Activated CD4-positive, alpha-beta T cell treated with anti-CD3 and anti-CD28 coated beads, Interleukin-2, amount 10 ng/mL, durations not matched to agents 7 days and 5 days (primary cell): ENCODE measurements at regions not wholly inside any gene's neighbourhood (a gene's known extent, or its start where the extent isn't known, plus 50 kb on each side); places are given as distances from the start of the nearest gene placed in this dataset.

ENCODE experiments used
- CTCF ChIA-PET: fragments of 350-600 bp; sonication (Branson Sonifier 250); formaldehyde crosslinking; loops from one replicate; lab custom pipeline; 2021; ENCODE audit warnings: antibody characterized with exemption; lab: Charles Lee
- POLR2A ChIA-PET: fragments of 350-600 bp; sonication (Branson Sonifier 250); formaldehyde crosslinking; loops from one replicate; lab custom pipeline; 2021; ENCODE audit warnings: antibody characterized with exemption; lab: Charles Lee
- DNase-seq: peaks from one replicate; pipeline ENCODE4 v3.0.0-alpha.2; 2020
- H3K27ac Mint-ChIP-seq: one replicate; pipeline ENCODE4 v1.8.0; 2021; ENCODE audit warnings: mild to moderate bottlenecking, moderate library complexity, mixed read lengths
- H3K27me3 Mint-ChIP-seq: one replicate; pipeline ENCODE4 v1.8.0; 2021; ENCODE audit warnings: mixed read lengths
- H3K36me3 Mint-ChIP-seq: one replicate; pipeline ENCODE4 v1.8.0; 2021; ENCODE audit warnings: low read depth, mixed read lengths
- H3K4me1 Mint-ChIP-seq: one replicate; pipeline ENCODE4 v1.8.0; 2021; ENCODE audit warnings: mixed read lengths
- H3K4me3 Mint-ChIP-seq: one replicate; pipeline ENCODE4 v1.8.0; 2021; ENCODE audit warnings: mild to moderate bottlenecking, moderate library complexity, mixed read lengths
- H3K9me3 Mint-ChIP-seq: one replicate; pipeline ENCODE4 v1.8.0; 2021; ENCODE audit warnings: mixed read lengths

- ChIA-PET POLR2A (no interaction called here), CTCF (no interaction called here)
- H3K27me3 Mint-ChIP-seq = no peaks in the 10 kb centered on the region
- no peak for DNase-seq
- no peak overlapping the region for H3K4me3 Mint-ChIP-seq
- no peak overlapping the region for H3K27ac Mint-ChIP-seq
- H3K9me3 Mint-ChIP-seq = peaks cover 8% of the 10 kb centered on the region
- H3K36me3 Mint-ChIP-seq = no peaks in the 10 kb centered on the region
- H3K4me1 Mint-ChIP-seq = no peaks in the 10 kb centered on the region
Measured at GRCh38 chr5:3512361-3513095, 83.1 kb upstream of the IRX1 start.

GRCh38 chr5:3511934-3512333 is 83.7 kb upstream of the IRX1 start:
- H3K9me3 Mint-ChIP-seq = peaks cover 8% of the 10 kb centered on the region
- no peak for DNase-seq
- H3K36me3 Mint-ChIP-seq = no peaks in the 10 kb centered on the region
- no peak overlapping the region for H3K27ac Mint-ChIP-seq
- no peak overlapping the region for H3K4me3 Mint-ChIP-seq
- no peaks in the 10 kb centered on the region for H3K27me3 Mint-ChIP-seq
- ChIA-PET POLR2A (no interaction called here), CTCF (no interaction called here)
- H3K4me1 Mint-ChIP-seq = no peaks in the 10 kb centered on the region

- H3K27ac Mint-ChIP-seq = no peak overlapping the region
- DNase-seq = no peak
- no peaks in the 10 kb centered on the region for H3K27me3 Mint-ChIP-seq
- peaks cover 8% of the 10 kb centered on the region for H3K9me3 Mint-ChIP-seq
- CTCF ChIA-PET = no interaction called here
- no peaks in the 10 kb centered on the region for H3K36me3 Mint-ChIP-seq
- POLR2A ChIA-PET = no interaction called here
- no peaks in the 10 kb centered on the region for H3K4me1 Mint-ChIP-seq
- no peak overlapping the region for H3K4me3 Mint-ChIP-seq
Measured at GRCh38 chr5:3511519-3511918, 84.1 kb upstream of the IRX1 start.

DNA sequence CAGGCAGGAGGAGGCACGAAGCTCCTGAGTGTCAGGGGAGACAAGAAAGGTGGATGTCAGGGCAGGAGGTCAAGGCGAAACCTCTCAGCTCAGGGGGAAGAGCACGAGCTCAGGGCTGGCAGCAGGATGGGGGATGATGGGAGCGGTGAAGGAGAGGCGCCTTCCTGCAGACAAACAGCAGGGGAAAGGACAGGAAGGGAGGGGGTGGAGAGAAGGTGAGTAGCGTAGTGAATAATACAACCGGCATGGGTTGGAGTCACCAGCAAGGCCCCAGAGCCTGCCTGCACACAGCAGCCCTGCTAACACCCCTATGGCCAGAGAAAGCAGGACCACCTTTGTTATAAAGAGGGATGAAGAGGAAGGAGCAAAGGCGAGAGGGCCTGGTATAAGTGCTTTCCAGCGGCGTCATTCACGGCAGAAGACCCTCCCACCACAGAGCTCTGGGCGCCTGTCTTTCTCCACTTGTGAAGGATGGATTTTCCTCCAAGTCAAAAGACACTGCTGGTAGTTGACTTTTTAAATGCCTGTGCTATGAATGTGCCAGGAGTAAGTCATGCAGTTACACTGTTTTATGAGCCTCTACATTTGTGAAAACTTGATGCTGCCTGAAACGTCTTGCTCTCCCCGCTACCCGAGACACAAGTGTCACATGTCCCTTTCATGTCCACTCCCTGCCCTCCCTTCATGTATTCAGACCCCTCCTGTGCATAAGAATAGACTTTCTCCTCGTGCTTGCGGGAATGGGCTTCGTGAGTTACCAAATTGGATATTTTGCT is 84.8 kb upstream of the IRX1 start:
- ChIA-PET POLR2A (no interaction called here), CTCF (no interaction called here)
- H3K4me3 Mint-ChIP-seq = no peak overlapping the region
- H3K36me3 Mint-ChIP-seq = no peaks in the 10 kb centered on the region
- H3K27ac Mint-ChIP-seq = no peak overlapping the region
- no peak for DNase-seq
- no peaks in the 10 kb centered on the region for H3K27me3 Mint-ChIP-seq
- peaks cover 8% of the 10 kb centered on the region for H3K9me3 Mint-ChIP-seq
- H3K4me1 Mint-ChIP-seq = no peaks in the 10 kb centered on the region

- Mint-ChIP-seq H3K4me3 (no peak overlapping the region), H3K9me3 (peaks cover 8% of the 10 kb centered on the region), H3K36me3 (no peaks in the 10 kb centered on the region), H3K4me1 (no peaks in the 10 kb centered on the region), H3K27me3 (no peaks in the 10 kb centered on the region), H3K27ac (no peak overlapping the region)
- CTCF ChIA-PET = no interaction called here
- DNase-seq = no peak
- POLR2A ChIA-PET = no interaction called here
Measured at GRCh38 chr5:3509290-3509689, 86.3 kb upstream of the IRX1 start.

DNA sequence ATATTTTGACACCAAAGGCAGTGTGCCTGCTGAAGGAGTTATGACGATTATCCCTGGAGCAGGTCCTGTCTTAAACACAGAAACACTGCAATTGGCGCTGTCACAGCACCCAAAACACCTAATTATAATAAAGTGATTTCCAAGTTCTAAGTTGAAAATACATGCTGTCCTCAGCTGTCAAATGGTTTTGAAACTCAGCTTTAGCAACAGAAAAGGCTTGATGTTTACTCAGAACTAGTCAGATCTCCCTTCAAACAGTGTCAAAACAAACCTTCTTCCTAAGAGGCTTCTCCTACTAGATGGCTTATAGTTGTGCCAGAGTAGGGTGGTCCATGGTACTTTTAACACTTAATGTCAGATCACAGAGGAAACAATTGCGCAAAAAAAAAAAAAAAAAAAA is 87.2 kb upstream of the IRX1 start:
- CTCF ChIA-PET = interaction anchor here (0.5 kb wide), 1 partner anchor 44 kb away, joined by 3 read pairs; no protein-coding TSS in a partner anchor
- H3K4me1 Mint-ChIP-seq = no peaks in the 10 kb centered on the region

DNA sequence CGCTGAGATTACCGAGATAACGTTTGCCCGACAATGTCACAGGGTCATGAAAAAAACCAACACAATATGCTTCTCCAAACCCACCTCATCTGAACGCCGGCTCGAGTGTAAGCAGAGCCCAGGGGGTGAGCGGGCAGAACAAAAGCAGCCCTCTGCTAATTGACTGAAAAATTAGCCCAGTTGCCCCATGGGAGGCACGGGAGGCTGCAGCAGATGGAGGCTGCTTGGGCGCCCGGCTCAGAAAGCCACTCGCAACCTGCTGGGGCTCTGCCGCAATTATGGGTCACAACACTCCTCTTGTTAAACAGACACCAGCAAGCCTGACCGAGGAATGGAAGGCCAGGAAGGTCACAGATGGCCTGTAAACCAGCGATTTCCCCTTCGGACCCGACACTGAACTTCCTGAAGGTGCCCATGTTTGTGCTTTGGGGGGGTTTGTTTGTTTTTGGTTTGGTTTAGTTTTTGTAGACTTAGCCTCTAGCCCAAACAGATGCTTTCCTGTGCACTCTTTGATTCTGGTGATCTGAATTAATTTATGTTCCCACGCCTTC is 104.6 kb upstream of the IRX1 start:
- no peak overlapping the region for H3K27ac Mint-ChIP-seq
- no peaks in the 10 kb centered on the region for H3K4me1 Mint-ChIP-seq
- CTCF ChIA-PET = no interaction called here
- H3K4me3 Mint-ChIP-seq = no peak overlapping the region
- H3K36me3 Mint-ChIP-seq = no peaks in the 10 kb centered on the region
- H3K27me3 Mint-ChIP-seq = no peaks in the 10 kb centered on the region
- no peak for DNase-seq
- peaks cover 7% of the 10 kb centered on the region for H3K9me3 Mint-ChIP-seq
- POLR2A ChIA-PET = no interaction called here

More for the DNA sequence above, 87.2 kb upstream of the IRX1 start:
- Mint-ChIP-seq H3K9me3 (peaks cover 13% of the 10 kb centered on the region), H3K27ac (no peak overlapping the region), H3K4me3 (no peak overlapping the region), H3K36me3 (no peaks in the 10 kb centered on the region), H3K27me3 (no peaks in the 10 kb centered on the region)
- DNase-seq = no peak
- POLR2A ChIA-PET = no interaction called here

- H3K27me3 Mint-ChIP-seq = no peaks in the 10 kb centered on the region
- ChIA-PET POLR2A (no interaction called here), CTCF (interaction anchor here (0.6 kb wide), 1 partner anchor 1281 kb away, joined by 4 read pairs; no protein-coding TSS in a partner anchor)
- peaks cover 4% of the 10 kb centered on the region for H3K9me3 Mint-ChIP-seq
- H3K27ac Mint-ChIP-seq = no peak overlapping the region
- H3K36me3 Mint-ChIP-seq = no peaks in the 10 kb centered on the region
- H3K4me3 Mint-ChIP-seq = no peak overlapping the region
- DNase-seq = no peak
- no peaks in the 10 kb centered on the region for H3K4me1 Mint-ChIP-seq
Measured at GRCh38 chr5:3489239-3489843, 106.3 kb upstream of the IRX1 start.

DNA sequence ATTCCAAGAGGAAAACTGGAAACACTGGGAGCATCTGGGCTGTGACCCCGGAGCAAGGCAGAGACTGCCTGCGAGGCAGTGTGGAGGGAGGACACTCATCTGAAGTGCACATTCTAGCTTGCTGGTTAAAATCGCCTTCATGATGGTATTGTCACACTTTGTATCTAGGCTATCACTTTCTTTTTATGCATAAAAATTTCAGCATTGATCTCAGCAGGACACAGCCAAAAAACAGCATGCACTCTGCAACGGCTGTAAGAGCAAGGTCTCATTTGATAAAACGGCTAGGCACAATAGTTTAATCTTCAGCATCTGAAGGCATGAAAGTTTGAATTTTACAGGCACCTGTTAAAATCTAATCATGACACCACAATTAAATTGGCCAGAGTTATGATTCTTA is 110.8 kb upstream of the IRX1 start:
- Mint-ChIP-seq H3K9me3 (peaks cover 9% of the 10 kb centered on the region), H3K27me3 (no peaks in the 10 kb centered on the region), H3K27ac (no peak overlapping the region), H3K4me1 (no peaks in the 10 kb centered on the region), H3K36me3 (no peaks in the 10 kb centered on the region), H3K4me3 (no peak overlapping the region)
- no peak for DNase-seq
- POLR2A ChIA-PET = no interaction called here
- CTCF ChIA-PET = no interaction called here

- POLR2A ChIA-PET = no interaction called here
- CTCF ChIA-PET = no interaction called here
- Mint-ChIP-seq H3K27ac (no peak overlapping the region), H3K4me1 (no peaks in the 10 kb centered on the region), H3K36me3 (no peaks in the 10 kb centered on the region), H3K27me3 (no peaks in the 10 kb centered on the region), H3K4me3 (no peak overlapping the region), H3K9me3 (peaks cover 9% of the 10 kb centered on the region)
- DNase-seq = no peak
Measured at GRCh38 chr5:3481175-3481574, 114.5 kb upstream of the IRX1 start.

- no peaks in the 10 kb centered on the region for H3K36me3 Mint-ChIP-seq
- H3K4me1 Mint-ChIP-seq = no peaks in the 10 kb centered on the region
- ChIA-PET CTCF (interaction anchor here (0.5 kb wide), 1 partner anchor 25 kb away, joined by 4 read pairs; no protein-coding TSS in a partner anchor), POLR2A (no interaction called here)
- no peak for DNase-seq
- H3K27ac Mint-ChIP-seq = no peak overlapping the region
- H3K9me3 Mint-ChIP-seq = no peaks in the 10 kb centered on the region
- H3K27me3 Mint-ChIP-seq = no peaks in the 10 kb centered on the region
- no peak overlapping the region for H3K4me3 Mint-ChIP-seq
Measured at GRCh38 chr5:3475674-3476073, 120.0 kb upstream of the IRX1 start.

- H3K27me3 Mint-ChIP-seq = no peaks in the 10 kb centered on the region
- no peaks in the 10 kb centered on the region for H3K4me1 Mint-ChIP-seq
- no peaks in the 10 kb centered on the region for H3K36me3 Mint-ChIP-seq
- no peak overlapping the region for H3K4me3 Mint-ChIP-seq
- H3K9me3 Mint-ChIP-seq = peaks cover 6% of the 10 kb centered on the region
- no peak overlapping the region for H3K27ac Mint-ChIP-seq
- CTCF ChIA-PET = no interaction called here
- POLR2A ChIA-PET = no interaction called here
- DNase-seq = no peak
Measured at GRCh38 chr5:3466392-3466791, 129.2 kb upstream of the IRX1 start.

- Mint-ChIP-seq H3K27ac (no peak overlapping the region), H3K27me3 (no peaks in the 10 kb centered on the region), H3K4me3 (no peak overlapping the region), H3K9me3 (no peaks in the 10 kb centered on the region), H3K4me1 (no peaks in the 10 kb centered on the region), H3K36me3 (no peaks in the 10 kb centered on the region)
- no peak for DNase-seq
- POLR2A ChIA-PET = no interaction called here
- CTCF ChIA-PET = interaction anchor here (1.3 kb wide), 1 partner anchor 9 kb away, joined by 4 read pairs; no protein-coding TSS in a partner anchor
Measured at GRCh38 chr5:3460416-3460815, 135.2 kb upstream of the IRX1 start.
